A673 (cell line): ENCODE measurements at regions not wholly inside any gene's neighbourhood (a gene's known extent, or its start where the extent isn't known, plus 50 kb on each side); places are given as distances from the start of the nearest gene placed in this dataset.

Experiments used
- BruUV-seq: library from RNA; stranded (reverse); fragments of 400-500 nt; replicated peaks from 2 replicates; lab custom pipeline; 2021; lab: Mats Ljungman, UMichigan
- CTCF ChIA-PET: fragments of 300-600 bp; sonication (Branson Sonifier 250); formaldehyde crosslinking; loops from one replicate; lab custom pipeline; 2022; ENCODE audit warnings: antibody characterized with exemption; lab: Charles Lee
- POLR2A ChIA-PET: fragments of 300-600 bp; sonication (Branson Sonifier 250); formaldehyde crosslinking; loops from one replicate; lab custom pipeline; 2022; ENCODE audit warnings: antibody characterized with exemption; ENCODE audit not compliant: low non-redundant PET; lab: Charles Lee
- DNase-seq: peaks from one replicate; pipeline ENCODE4 v3.0.0-alpha.2; 2015; ENCODE audit warnings: low spot score
- H3K27ac ChIP-seq: fragments of 200-600 bp; sonication (generic); 2 replicates; pipeline ENCODE4 v1.5.1; 2016; ENCODE audit warnings: mixed run types, low read depth, mild to moderate bottlenecking, mixed read lengths, antibody characterized with exemption, low read length; ENCODE audit not compliant: poor library complexity, severe bottlenecking
- H3K27me3 ChIP-seq: fragments of 200-600 bp; sonication (generic); replicated peaks from 2 replicates; pipeline ENCODE4 v1.6.1; 2017; ENCODE audit warnings: mixed run types, low read depth, mild to moderate bottlenecking, mixed read lengths, antibody characterized with exemption, low read length; ENCODE audit not compliant: insufficient read depth, poor library complexity
- H3K36me3 ChIP-seq: fragments of 200-600 bp; sonication (generic); 2 replicates; pipeline ENCODE4 v1.6.1; 2016; ENCODE audit warnings: mixed run types, mild to moderate bottlenecking, mixed read lengths, antibody characterized with exemption, low read length; ENCODE audit not compliant: insufficient read depth, poor library complexity, severe bottlenecking
- H3K4me1 ChIP-seq: fragments of 200-600 bp; sonication (generic); 2 replicates; pipeline ENCODE4 v1.6.1; 2017; ENCODE audit warnings: mixed run types, mild to moderate bottlenecking, mixed read lengths, antibody characterized with exemption, low read length; ENCODE audit not compliant: insufficient read depth, poor library complexity, severe bottlenecking
- H3K4me3 ChIP-seq: fragments of 200-600 bp; sonication (generic); 2 replicates; pipeline ENCODE4 v1.5.1; 2016; ENCODE audit warnings: low read depth, mixed run types, mild to moderate bottlenecking, mixed read lengths, low read length; ENCODE audit not compliant: poor library complexity, severe bottlenecking
- H3K9me3 ChIP-seq: fragments of 200-600 bp; sonication (generic); 2 replicates; pipeline ENCODE4 v1.6.1; 2016; ENCODE audit warnings: mixed run types, low read depth, mild to moderate bottlenecking, mixed read lengths, antibody characterized with exemption, low read length; ENCODE audit not compliant: poor library complexity, severe bottlenecking
- CTCF ChIP-seq: fragments of 300-800, 200-600 bp; sonication (generic); conservative IDR thresholded peaks from 2 replicates; pipeline ENCODE4 v1.5.1; 2017; ENCODE audit warnings: low read depth, mild to moderate bottlenecking, antibody characterized with exemption, low read length, moderate library complexity, mixed read lengths
- EZH2 ChIP-seq: fragments of 200-600 bp; sonication (generic); IDR thresholded peaks from 2 replicates; pipeline ENCODE4 v1.6.1; 2017; ENCODE audit warnings: borderline replicate concordance, low read depth, mild to moderate bottlenecking, mixed read lengths, antibody characterized with exemption, low read length; ENCODE audit not compliant: poor library complexity, severe bottlenecking
- intact Hi-C: fragments of 100-400 bp; cut with micrococcal nuclease; formaldehyde crosslinking; loops from one replicate; pipeline ENCODE4 v1.10.0; 2022; ENCODE audit not compliant: unreplicated experiment

DNA sequence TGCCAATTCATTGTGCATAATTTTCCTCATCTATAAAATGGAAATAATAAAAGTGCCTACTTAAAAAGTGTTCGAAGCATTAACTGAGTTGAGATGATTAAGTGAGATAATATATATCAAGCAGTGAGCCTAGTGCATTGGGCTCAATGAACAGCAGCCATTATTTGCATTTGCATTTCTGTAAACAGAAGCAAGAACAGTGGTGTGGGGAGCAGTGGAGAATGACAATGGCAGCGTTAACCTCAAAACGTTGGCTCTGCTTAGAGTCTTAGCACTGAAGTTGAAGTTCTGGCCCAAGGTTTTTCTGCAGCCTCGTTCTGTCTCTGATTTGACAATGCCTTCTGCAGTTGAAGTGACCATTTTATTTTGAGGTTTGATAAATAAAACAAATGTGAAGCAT, 466.3 kb upstream of the ONECUT1 start:
- TF ChIP-seq EZH2 (no peak), CTCF (no peak)
- Histone ChIP-seq H3K4me3 (no peak overlapping the region), H3K9me3 (no peaks in the 10 kb centered on the region), H3K4me1 (no peaks in the 10 kb centered on the region), H3K36me3 (no peaks in the 10 kb centered on the region), H3K27me3 (no peaks in the 10 kb centered on the region), H3K27ac (no peak overlapping the region)
- no peak for DNase-seq
- intact Hi-C loops, result no loop called here
- BruUV-seq, result no TSS peak
- ChIA-PET POLR2A (no interaction called here), CTCF (no interaction called here)

DNA sequence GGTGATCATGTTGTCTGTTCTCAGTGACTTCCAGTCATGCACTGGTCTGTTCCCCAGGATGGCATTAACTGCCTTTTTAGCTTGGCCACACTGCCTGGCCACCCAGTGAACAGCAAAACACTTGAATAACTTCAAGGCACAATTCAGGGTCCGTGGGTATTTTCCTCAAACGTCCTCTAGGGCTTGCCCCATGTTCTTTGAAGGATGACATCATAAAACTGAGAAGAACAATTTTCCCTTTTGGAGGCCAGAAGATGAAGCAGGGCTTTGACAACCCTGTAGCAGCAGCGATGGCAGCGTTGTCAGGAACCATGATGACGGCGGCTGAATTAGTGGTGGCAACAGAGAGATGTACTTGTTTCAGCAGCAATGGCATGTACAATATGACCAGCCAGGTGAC, 465.9 kb upstream of the ONECUT1 start:
- BruUV-seq, result no TSS peak
- ChIA-PET CTCF (no interaction called here), POLR2A (no interaction called here)
- no peaks in the 10 kb centered on the region for H3K27me3 ChIP-seq
- no peaks in the 10 kb centered on the region for H3K9me3 ChIP-seq
- H3K36me3 ChIP-seq, result no peaks in the 10 kb centered on the region
- intact Hi-C loops, result no loop called here
- no peaks in the 10 kb centered on the region for H3K4me1 ChIP-seq
- no peak overlapping the region for H3K4me3 ChIP-seq
- no peak overlapping the region for H3K27ac ChIP-seq
- TF ChIP-seq CTCF (no peak), EZH2 (no peak)
- DNase-seq, result no peak

DNA sequence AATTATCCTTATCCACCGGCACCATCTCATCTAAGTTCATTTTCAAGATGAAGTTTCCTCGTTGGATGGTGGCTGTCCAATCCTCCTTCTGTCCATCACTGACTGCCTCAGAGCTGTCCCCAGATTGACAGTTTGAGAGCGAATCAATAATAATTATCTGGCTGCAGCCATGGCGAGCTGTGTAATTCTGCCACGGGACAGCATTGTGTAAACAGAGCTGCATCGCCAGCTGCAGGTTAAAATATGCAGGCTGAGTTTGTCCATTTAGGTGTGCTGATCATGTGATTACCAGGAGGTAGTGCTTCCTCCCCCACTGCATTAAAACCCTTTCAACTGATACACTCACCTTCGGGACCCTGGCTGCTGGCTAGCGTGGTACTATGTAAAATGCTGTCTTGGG, 461.9 kb upstream of the ONECUT1 start:
- no peak overlapping the region for H3K4me3 ChIP-seq
- no peak for DNase-seq
- BruUV-seq, result no TSS peak
- TF ChIP-seq EZH2, result no peak
- no peak for TF ChIP-seq CTCF
- no peak overlapping the region for H3K27ac ChIP-seq
- no peaks in the 10 kb centered on the region for H3K36me3 ChIP-seq
- ChIA-PET POLR2A (no interaction called here), CTCF (no interaction called here)
- H3K27me3 ChIP-seq, result no peaks in the 10 kb centered on the region
- H3K4me1 ChIP-seq, result no peaks in the 10 kb centered on the region
- intact Hi-C loops, result no loop called here
- H3K9me3 ChIP-seq, result no peaks in the 10 kb centered on the region
